ENCODE measurements at regions not wholly inside any gene's neighbourhood (a gene's known extent, or its start where the extent isn't known, plus 50 kb on each side); places are given as distances from the start of the nearest gene placed in this dataset.

- Histone ChIP-seq H3K9me3 (ENCODE audit: control insufficient read depth in 1 of 2, insufficient read depth in 1 of 2, low read depth in 1 of 2, low read length in 2 of 2) (no peaks in the 10 kb centered on the region), H3K4me1 (ENCODE audit: control insufficient read depth in 1 of 2, insufficient read depth in 2 of 2, low read length in 2 of 2) (no peaks in the 10 kb centered on the region), H3K27ac (ENCODE audit: low read depth, low read length) (no peak overlapping the region), H4K20me1 (ENCODE audit: insufficient read depth) (no peaks in the 10 kb centered on the region), H3K36me3 (ENCODE audit: control insufficient read depth in 1 of 2, insufficient read depth in 2 of 2, low read length in 2 of 2) (no peaks in the 10 kb centered on the region), H3K9ac (ENCODE audit: low read length) (no peak overlapping the region), H3K4me3 (replicated peaks in 1 of 2; ENCODE audit: low read depth in 1 of 2, low read length in 2 of 2) (no peak overlapping the region), H3K27me3 (ENCODE audit: insufficient read depth, low read length) (peaks cover 3% of the 10 kb centered on the region; the same call in 1 of the 2 replicates), H2AFZ (ENCODE audit: low read depth, low read length, poor library complexity, severe bottlenecking) (no peak overlapping the region), H3K9me2 (ENCODE audit: insufficient read depth) (no peaks in the 10 kb centered on the region), H3K4me2 (ENCODE audit: low read length) (no peak overlapping the region), H3K79me2 (ENCODE audit: insufficient read depth, low read length) (no peaks in the 10 kb centered on the region)
- ChIA-PET CTCF (no interaction called here), RAD21 (ENCODE audit: low non-redundant PET in 1 of 2, low total read pairs in 2 of 2, uncharacterized antibody in 2 of 2, unreplicated experiment in 2 of 2) (no interaction called here), POLR2A (no interaction called here)
- BruUV-seq (replicated peaks): no TSS peak
- intact Hi-C loops (cut with micrococcal nuclease): no loop called here
- ATAC-seq: no peak
- no peak for DNase-seq (ENCODE audit: low read depth, low spot score)
- TF ChIP-seq RAD21 (IDR thresholded peaks at IDR 0.05; ENCODE audit: low read depth) (no peak), EGR1 (IDR thresholded peaks at IDR 0.05; ENCODE audit: low read depth) (no peak), CBX3 (IDR thresholded peaks at IDR 0.05; ENCODE audit: low read depth) (no peak), ELF1 (IDR thresholded peaks at IDR 0.05; ENCODE audit: borderline replicate concordance, low read depth) (no peak), ATF3 (IDR thresholded peaks at IDR 0.05) (no peak), JUND (IDR thresholded peaks at IDR 0.05) (no peak), TCF7L2 (IDR thresholded peaks at IDR 0.05; ENCODE audit: borderline replicate concordance, extremely low read depth, insufficient read depth, insufficient read length) (no peak), SRF (IDR thresholded peaks at IDR 0.05; ENCODE audit: low read depth) (no peak), YY1 (IDR thresholded peaks at IDR 0.05; ENCODE audit: extremely low read depth, insufficient replicate concordance, low read depth, low read length) (no peak), EZH2 (IDR thresholded peaks at IDR 0.05) (no peak), CEBPB (IDR thresholded peaks at IDR 0.05; ENCODE audit: low read depth) (no peak), FOSL1 (IDR thresholded peaks at IDR 0.05; ENCODE audit: low read depth) (no peak), POLR2A (IDR thresholded peaks at IDR 0.05; ENCODE audit: borderline replicate concordance, extremely low read depth, insufficient read depth, insufficient read length) (no peak), REST (IDR thresholded peaks at IDR 0.05; ENCODE audit: low read depth) (no peak), CTCF (IDR thresholded peaks at IDR 0.05 in 2 of 3, conservative IDR thresholded peaks at IDR 0.05 in 1 of 3; ENCODE audit: borderline replicate concordance in 1 of 3, insufficient read depth in 1 of 3, low read depth in 2 of 3, low read length in 2 of 3) (no peak), ZNF274 (IDR thresholded peaks at IDR 0.05; ENCODE audit: low read depth, low read length) (no peak), ZFX (IDR thresholded peaks at IDR 0.05) (no peak)
- TF ChIP-seq, protein P1, sequence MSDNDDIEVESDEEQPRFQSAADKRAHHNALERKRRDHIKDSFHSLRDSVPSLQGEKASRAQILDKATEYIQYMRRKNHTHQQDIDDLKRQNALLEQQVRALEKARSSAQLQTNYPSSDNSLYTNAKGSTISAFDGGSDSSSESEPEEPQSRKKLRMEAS (IDR thresholded peaks at IDR 0.05): no peak
These were observed 134.1 kb downstream of the ZC3H11B start for GRCh38 chr1:219478811-219479210.

All from HCT116 (cell line).